Stimulated activated CD8-positive, alpha-beta memory T cell treated with anti-CD3 and anti-CD28 coated beads, Interleukin-7, amount 100 ng/mL, for 24 hours (primary cell): ENCODE measurements at regions not wholly inside any gene's neighbourhood (a gene's known extent, or its start where the extent isn't known, plus 50 kb on each side); places are given as distances from the start of the nearest gene placed in this dataset.
"Not testable (repeated sequence)": the region's sequence is repeated elsewhere in the genome, so short reads cannot be mapped to it uniquely, and the experiment has no call there.

ENCODE experiments used
- DNase-seq: peaks from one replicate; pipeline ENCODE4 v3.0.0-alpha.2; 2020; ENCODE audit warnings: low read depth

DNA sequence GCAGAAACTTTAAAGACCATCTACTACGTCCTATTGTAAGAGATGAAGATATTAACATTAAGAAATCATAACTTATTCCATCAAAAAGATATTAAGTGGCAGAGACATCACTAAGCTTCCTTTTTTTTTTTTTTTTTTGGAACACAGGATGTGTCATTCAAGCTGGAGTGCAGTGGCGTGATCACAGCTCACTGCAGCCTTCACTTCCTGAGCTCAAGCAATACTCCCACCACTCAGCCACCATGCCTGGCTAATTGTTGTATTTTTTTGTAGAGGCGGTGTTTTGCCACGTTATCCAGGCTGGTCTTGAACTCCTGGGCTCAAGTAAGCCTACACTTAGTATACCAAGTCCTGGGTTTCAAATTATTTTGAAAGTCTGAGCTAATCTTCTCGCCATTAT, 169.7 kb upstream of the KCTD7 start:
- not testable (repeated sequence) for DNase-seq

DNA sequence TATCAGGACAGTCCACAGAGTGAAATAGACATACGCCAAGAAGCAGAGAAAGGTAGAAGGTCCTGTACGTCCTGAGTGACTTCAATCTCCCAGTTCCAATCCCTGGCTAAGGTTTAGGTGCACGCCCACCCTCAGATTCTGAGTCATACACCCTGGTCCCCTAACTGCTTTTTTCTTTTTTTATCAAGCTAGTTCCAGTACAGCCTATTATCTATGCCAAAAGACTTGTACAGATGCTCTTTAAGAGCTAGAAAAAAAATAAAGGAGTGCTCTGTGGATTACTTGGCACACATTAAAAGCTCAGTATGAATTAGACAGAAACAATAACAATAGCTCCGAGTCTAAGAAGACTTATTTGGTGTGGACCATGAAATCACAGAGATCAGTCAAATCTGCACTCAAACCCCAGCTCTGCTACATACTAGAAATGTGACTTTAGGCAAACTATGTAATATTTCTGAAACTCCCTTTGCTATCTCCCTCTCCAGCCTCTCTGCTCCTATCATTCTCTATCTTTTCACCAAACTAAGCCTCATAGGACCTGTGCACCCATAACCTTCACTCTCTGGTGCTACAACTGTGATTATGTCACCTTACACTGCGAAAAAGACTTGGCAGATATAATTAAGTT, 168.8 kb upstream of the KCTD7 start:
- DNase-seq = not testable (repeated sequence)

DNA sequence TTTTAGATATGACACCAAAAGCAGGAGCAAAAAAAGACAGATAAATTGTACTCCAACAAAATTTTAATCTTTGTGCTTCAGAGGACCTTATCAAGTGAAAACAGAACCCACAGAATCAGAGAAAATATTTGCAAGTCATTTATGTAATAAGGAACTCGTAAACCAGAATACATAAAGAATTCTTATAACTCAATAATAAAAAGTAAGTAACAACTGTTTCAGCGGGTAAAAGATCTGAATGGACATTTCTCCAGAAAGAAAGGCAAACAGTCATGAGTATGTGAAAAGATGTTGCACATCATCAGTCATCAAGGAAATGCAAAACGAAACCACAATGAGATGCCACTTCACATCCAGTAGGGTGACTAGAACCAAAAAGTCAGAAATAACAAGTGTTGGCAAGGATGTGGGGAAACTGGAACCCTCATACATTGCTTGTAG, 167.7 kb upstream of the KCTD7 start:
- no peak for DNase-seq

DNA sequence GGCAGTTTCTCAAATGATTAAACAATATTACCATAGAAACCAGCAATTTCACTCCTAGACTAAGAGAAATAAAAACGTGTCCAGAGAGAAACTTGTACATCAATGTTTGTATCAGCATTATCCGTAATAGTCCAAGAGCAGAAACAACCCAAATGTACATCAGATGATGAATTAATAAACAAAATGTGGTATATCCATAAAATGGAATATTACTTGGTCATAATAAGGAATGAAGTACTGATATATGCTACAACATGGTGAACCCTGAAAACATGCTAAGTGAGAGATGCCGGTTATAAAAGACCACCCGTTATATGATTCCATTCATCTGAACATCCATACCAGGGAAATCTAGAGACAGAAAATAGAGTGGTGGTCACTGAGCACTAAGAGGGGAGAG, 167.3 kb upstream of the KCTD7 start:
- not testable (repeated sequence) for DNase-seq

DNA sequence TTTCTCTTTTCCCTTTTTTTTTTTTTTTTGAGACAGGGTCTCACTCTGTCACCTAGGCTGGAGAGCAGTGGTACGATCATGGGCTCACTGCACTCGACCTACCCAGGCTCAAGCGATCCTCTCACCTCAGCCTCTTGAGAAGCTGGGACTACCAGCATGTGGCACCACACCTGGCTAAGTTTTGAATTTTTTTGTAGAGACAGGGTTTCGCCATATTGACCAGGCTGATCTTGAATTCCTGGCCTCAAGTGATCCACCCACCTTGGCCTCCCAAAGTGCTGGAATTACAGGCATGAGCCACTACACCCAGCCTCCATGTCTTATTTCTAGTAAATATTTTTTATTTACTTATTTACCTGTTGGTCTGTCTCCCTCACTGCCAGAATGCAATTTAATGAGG, 165.8 kb upstream of the KCTD7 start:
- DNase-seq = not testable (repeated sequence)

DNA sequence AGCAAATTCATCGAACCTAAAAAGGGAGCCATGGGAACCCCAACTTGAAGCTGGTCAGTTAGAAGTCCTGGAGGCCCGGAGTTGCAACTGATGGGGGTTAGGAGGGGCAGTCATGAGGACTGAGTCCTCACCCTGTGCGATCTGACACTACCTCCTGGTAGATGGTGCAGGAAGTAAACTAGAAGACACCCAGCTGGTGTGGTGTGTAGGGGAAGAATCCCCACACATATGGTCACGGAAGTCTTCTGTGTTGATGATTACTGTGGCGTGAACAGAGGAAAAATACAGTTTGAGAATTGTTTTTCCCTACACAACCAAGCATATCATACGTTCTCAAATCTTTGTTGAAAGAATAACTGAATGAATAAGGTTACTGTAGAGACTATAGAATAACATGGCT, 164.6 kb upstream of the KCTD7 start:
- DNase-seq = no peak

DNA sequence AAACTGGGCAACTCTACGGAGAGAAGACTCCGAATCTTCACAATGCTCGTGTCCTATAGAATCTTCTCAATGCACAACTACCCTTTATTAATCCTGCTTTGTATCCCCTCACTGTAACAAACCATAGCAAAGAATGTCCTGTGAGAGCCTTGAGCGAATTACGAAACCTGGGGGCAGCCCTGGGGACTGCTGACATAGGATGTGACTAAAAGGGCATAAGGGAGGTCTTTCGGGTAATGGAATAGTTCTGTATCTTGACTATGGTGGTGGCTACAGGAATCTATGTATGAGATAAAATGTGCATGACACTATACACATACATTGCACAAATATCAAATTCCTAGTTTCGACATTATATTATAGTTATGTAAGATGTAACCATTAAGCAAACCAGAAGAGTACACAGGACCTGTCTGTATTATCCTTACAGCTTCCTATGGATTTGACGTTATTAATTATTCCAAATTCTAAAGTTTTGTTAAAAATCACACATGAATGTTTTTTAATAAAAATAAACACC, 162.5 kb upstream of the KCTD7 start:
- no peak for DNase-seq

DNA sequence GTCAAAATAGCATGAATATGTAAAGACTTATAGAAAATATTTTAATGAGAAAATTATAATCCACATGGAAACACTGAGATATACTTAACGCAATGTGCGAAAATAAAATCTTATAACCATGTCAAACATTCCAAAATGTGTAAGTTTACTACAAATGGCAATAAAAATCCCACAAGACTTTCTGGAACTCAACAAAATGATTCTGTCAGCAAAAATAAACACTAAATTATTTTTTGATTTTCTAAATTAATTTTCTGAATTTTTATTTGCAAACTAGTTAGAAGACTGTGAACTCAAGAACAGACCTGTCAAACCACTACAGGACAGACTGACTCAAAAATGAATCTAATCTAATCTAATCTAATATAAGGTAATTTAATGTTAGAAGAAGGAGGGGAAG, 160.8 kb upstream of the KCTD7 start:
- no peak for DNase-seq

DNA sequence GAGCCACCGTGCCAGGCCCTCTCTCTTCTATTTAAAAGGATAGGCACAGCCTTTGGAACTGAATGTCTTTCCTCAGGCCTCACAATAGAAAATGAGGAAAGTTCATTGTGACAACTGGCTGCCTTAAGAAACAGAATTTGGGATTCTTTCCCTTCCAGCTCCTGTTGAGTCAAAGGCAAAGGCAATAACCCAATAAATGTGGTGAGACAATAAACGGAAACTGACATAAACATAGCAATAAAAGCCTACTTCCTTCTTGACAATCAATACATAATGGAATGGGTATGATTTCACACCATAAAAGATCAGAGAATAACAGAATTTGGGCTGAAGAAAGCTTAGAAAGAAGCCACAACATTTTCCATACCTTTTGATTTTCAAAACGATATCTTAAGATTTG, 155.6 kb upstream of the KCTD7 start:
- not testable (repeated sequence) for DNase-seq

DNA sequence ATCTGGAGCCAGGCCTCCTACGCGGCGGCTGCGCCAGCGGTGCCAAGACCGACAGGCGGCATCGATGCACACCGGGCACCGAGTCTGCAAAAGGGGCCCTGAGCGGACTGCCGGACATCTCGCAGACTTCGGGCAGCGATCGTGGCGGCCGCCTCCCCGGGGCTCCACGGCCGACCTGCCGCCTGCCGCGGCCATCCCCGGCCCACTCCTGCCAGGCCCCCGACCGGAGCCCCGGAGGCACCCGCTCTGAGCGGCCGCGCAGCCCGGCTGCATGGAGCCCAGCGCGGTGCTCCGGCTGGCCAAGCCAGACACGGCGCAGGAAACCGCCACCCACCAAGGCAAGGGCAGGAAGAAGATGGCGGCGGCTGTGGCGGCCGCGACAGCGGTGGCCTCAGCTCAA, 154.2 kb upstream of the KCTD7 start:
- DNase-seq = no peak

DNA sequence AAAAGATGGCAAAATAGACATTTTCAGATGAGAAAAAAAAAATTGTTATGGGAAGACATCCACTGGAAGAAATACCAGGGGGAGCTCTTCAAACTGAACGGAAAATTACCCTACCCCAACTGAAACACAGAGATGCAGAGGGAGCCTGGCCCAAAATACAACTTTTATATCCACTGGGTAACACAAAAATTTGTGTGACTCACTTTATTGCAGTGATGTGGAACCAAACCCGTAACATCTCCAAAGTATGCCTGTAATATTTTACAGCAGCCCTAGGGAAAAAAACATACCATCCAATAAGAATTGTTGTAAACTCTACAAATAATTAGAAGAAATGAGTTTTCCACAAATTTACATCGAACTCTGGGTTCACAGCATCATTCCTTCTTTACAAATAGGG, 152.6 kb upstream of the KCTD7 start:
- DNase-seq = not testable (repeated sequence)

DNA sequence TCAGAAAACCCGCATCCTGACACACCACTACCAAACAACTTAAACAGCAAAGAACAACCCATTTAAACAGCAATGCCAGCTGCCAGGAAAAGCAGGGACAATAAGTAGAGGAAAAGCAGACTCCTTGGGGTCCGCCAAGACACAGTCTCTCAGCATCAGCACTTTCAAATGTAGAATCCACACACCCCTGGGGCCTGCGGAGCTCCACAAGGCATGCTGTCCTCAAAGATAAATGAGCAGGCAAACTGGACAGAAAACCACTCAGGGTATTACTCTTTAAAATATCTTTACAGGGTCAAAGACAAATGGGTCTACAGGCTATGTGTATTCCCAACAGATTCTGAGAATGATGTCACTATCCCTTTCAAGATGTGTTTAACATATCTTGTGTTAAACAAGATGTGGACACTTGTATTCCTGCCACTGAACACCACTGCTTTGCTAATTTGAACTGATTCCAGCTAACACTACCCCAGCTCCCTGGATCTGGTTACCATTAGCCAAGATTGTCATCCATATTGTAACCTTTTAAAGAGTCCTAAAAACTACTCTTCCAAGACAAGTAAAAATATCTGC, 150.8 kb upstream of the KCTD7 start:
- not testable (repeated sequence) for DNase-seq

DNA sequence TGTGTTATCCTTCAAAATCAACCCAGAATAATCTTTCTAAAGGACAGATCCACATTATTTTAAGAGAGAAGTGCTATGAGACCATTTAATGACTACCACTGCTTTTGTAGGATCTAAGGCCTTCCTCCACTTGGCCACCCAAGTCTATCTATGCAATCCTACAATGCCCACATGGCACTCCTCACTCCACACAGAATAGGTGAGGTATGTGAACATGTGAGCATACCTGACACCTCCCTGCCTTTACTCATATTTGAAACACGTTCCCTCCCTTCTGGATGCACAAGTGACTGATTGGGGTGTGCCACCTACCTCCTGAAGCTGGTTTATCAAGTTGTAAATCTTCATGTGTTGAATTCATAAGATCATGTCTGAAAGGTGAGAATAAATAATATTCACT, 147.5 kb upstream of the KCTD7 start:
- not testable (repeated sequence) for DNase-seq

DNA sequence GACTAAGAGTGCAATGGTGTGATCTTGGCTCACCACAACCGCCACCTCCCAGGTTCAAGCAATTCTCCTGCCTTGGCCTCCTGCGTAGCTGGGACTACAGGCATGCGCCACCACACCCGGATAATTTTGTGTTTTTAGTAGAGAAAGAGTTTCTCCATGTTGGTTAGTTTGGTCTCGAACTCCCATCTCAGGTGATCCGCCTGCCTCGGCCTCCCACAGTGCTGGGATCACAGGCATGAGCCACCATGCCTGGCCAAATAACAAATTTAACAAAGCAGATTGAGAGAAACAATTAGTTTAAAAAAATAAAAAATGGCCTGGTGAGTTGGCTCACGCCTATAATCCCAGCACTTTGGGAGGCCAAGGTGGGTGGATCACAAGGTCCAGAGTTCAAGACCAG, 139.6 kb upstream of the KCTD7 start:
- DNase-seq = not testable (repeated sequence)

DNA sequence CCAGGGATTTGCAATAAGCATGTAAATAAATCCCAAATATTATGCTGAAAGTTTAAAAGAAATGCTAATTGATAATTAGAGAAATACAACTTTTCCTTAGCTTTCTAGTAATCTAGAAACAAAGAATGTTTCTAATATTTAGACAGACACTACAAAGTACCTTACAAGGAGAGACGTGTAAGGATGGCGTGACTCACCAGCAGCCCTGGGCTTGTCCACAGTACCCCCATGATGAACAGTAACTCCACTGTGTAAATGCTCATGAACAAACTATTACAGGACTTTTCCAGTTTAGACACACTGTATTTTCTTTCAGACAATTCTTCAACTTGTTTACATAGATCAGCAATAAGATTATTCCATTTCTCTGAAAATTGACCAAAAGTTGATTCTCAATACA, 138.9 kb upstream of the KCTD7 start:
- not testable (repeated sequence) for DNase-seq

DNA sequence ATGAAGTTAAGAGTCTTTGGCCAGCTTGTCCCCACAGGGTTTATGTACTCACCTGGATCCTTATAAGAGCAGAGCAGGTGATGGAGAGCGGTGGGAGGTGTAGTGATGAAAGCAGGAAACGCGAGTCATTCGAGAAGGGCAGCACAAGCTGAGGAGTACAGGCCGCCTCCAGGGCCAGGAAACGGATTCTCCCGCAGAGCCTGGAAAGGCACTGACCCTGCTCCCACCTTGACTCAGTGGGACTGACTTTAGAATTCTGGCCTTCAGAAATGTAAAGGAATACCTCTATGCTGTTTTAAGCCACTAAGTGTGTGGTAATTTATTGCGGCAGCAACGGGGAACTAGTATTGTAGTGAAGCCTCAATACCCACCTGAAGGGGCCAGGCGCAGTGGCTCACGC, 137.7 kb upstream of the KCTD7 start:
- DNase-seq = not testable (repeated sequence)

DNA sequence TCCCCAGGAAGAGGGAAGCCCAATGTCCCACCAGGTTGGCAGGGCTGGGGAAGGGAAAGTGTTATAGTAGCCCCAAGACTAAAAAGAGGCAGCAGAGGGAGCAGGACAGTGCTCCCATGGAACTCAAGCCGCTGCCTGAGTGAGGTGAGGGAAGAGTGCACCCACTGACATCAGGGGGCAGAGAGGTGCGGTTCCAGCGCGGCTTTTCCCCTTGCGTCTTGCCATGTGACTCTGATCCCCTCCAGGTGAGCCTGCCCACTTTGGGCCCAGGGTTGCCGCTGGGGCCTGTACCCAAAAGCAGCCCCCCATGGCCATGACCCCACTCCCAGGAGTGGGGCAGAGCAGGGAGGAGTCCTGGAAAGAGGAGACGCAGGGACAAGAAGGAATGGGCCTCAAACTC, 136.3 kb upstream of the KCTD7 start:
- not testable (repeated sequence) for DNase-seq

DNA sequence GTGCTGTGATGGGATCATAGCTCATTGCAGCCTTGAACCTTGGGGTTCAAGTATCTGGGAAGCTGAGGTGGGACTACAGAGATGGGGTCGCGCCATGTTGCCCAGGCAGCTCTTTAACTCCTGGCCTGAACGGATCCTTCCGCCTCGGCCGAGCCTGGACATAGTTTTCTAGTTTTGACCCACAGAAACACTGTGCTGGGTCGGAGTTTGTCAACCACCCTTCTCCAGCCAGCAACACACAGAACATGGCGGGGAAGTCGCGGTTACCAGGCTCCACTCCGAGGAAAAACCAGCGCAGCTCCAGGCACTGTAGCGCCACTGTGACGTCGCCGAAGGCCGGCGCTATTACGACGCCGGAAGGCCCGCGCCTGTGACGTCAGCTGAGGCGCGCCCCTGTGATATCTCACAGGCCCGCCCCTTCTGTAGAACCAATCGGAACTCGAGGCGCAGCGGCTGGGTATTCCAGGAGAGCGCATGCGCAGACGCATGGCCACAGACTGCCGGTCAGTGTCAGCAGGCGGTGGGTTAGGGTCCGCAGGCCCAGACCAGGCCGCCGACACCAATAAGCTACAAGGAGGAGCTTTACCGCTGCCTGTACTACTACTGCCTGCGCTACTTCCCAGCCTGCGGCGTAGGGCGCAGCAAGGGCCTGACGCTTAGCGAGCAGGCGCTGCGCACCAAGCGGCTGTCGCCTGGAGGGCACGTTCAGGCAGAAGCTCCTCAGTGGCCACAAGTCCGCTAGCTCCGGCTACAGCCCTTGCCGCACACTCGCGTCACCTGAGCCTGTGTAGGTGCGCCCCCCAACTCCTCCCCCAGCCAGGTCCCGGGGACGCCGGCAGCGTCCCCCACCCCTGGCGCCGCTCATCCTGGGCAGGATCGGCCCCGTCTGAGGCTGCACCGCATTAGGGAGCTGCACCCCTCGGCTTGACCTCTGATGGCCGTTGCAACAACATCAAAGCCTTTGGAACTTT, 135.2 kb upstream of the KCTD7 start:
- peak; percentile 90 for DNase-seq

DNA sequence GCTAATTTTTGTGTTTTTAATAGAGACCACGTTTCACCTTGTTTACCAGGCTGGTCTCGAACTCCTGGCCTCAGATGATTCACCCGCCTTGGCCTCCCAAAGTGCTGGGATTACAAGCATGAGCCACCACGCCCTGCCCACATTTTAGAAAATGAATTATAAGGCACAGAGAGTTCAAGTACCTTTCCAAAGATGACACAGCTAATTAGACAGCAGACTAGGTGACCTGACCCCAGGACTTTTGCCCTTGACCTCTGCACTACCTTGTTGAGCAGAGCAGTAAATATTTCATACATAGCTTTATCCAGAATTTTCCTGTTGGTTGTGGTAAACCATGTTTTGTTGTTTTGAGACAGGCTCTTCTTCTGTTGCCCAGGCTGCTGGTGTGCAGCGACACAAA, 131.3 kb upstream of the KCTD7 start:
- DNase-seq = no peak

DNA sequence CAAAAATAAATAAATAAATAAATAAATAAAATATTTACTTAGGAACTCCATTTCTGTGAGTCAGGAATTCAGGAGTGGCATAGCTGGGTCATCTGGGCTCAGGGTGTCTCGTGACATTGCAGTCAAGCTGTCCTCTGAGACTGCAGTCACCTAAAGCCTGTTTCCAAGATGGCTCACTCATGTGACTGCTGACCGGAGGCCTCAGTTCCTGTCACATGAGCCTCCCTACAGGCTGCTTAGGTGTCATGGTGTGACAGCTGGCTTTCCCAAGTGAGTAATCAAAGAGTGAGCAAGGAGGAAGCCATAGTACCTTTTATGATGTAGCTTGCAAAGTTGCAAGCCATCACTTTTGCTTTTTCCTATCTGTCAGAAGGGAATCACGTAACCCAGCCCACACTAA, 128.6 kb upstream of the KCTD7 start:
- no peak for DNase-seq

DNA sequence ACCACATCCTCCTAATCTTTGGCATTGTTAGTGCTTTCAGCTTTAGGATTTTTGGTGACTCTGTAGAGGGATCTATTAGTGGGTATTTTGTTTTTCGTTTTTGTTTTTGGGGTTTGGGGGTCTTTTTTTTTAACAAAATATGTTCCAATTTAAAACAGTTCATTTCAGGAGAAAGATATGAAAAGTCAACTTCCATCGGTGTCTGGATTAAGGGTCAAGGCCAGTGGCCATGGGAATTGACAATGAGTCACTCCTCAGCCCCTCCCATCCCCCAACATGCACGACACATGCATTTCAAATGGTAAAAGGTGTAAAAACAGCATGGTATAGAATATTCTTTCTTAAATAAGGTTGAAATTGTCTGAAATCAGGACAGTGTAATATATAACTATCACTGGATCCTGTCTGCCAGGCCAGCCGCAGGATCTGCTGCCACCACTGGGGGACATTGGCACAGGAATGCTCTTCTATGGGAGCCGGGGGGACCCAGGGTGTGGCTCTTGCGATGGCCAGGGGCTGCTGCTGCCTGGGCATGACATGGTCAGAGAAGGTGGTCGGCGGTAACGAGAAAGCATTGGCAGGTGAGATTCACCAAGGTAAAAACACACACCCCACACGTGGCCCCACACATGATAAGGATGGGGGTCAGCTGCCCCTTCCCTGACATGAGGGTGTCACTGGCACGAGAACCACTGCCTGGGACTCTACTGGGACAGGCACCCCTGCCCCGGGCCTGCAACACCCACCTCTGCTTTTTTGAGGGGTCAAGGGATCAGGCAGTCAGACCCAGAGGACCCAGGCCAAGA, 126.2 kb upstream of the KCTD7 start:
- no peak for DNase-seq

DNA sequence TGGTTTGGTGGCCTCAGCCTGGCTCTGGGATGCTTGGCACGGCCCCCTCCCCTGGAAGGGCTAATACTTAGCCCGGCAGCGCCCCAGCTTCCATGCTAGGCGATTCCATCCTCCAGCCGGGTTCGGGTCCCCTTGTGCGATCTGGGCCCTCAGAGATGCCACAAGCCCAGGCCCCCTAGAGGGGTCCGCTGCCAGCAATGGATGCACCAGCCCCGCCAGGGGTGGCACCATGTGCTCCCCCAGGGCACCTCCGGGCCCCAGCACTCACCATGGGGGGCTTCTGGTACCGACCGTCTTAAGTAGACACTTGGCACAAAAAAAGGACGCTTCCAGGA, 125.7 kb upstream of the KCTD7 start:
- DNase-seq = no peak
